NB4 (cell line): ENCODE measurements at regions not wholly inside any gene's neighbourhood (a gene's known extent, or its start where the extent isn't known, plus 50 kb on each side); places are given as distances from the start of the nearest gene placed in this dataset.
"Not testable (repeated sequence)": the region's sequence is repeated elsewhere in the genome, so short reads cannot be mapped to it uniquely, and the experiment has no call there.

Source experiments
- POLR2A ChIP-seq: IDR thresholded peaks from 2 replicates; pipeline ENCODE4 v1.6.1; 2011; ENCODE audit warnings: mild to moderate bottlenecking; ENCODE audit not compliant: insufficient read length; ENCODE audit errors: extremely low read depth
- TF ChIP-seq, protein P1 (sequence below): IDR thresholded peaks from one replicate; pipeline ENCODE4 v1.5.1; 2012; ENCODE audit warnings: low read depth, low read length
- TF ChIP-seq, protein P2 (sequence below): IDR thresholded peaks from 2 replicates; pipeline ENCODE4 v1.6.1; 2011; ENCODE audit warnings: low read depth, low read length

DNA sequence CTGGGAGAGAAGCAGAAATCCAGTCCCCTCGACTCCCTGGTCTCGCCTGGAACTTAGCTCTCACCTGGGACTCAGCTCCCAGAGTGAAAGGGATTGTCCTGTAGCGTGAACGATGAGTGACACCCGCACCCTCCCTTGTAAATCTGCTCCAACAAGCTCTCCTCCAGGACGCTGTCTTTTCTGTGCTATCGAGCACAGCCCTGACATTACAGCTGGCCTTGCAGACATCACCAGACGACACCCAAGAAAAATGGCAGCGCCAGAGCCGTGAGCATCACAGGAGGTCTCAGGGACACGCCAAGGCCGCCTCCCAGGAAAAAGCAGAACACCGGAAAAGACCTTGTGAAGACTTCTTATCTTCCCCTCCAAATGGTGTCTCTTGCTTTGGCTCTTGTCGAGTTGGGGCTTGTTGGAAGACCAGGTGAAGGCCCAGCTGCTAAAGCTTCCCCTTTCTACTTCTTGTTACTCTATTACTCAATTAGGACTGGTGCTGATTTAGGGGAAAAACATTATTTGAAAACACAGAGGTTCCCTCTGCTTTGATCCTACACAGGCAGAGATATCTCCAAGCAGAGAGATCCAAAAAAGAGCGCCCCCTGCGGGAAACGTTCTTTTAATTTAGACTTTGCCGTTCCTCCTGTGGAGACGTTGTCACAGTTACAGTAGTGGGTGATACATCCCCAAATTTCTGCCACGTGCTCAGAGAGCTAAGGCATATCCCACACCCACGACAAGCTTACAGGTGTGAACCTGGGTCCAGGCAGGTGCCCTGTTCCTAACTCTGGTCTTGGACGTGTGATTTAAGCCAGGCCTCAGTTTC lies 127.2 kb downstream of the ATP6V0E2 start:
- TF ChIP-seq, protein P1, sequence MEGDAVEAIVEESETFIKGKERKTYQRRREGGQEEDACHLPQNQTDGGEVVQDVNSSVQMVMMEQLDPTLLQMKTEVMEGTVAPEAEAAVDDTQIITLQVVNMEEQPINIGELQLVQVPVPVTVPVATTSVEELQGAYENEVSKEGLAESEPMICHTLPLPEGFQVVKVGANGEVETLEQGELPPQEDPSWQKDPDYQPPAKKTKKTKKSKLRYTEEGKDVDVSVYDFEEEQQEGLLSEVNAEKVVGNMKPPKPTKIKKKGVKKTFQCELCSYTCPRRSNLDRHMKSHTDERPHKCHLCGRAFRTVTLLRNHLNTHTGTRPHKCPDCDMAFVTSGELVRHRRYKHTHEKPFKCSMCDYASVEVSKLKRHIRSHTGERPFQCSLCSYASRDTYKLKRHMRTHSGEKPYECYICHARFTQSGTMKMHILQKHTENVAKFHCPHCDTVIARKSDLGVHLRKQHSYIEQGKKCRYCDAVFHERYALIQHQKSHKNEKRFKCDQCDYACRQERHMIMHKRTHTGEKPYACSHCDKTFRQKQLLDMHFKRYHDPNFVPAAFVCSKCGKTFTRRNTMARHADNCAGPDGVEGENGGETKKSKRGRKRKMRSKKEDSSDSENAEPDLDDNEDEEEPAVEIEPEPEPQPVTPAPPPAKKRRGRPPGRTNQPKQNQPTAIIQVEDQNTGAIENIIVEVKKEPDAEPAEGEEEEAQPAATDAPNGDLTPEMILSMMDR: not testable (repeated sequence)
- TF ChIP-seq POLR2A: not testable (repeated sequence)
- TF ChIP-seq, protein P2, sequence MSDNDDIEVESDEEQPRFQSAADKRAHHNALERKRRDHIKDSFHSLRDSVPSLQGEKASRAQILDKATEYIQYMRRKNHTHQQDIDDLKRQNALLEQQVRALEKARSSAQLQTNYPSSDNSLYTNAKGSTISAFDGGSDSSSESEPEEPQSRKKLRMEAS: not testable (repeated sequence)
